ENCODE measurements at regions not wholly inside any gene's neighbourhood (a gene's known extent, or its start where the extent isn't known, plus 50 kb on each side); places are given as distances from the start of the nearest gene placed in this dataset.

- TF ChIP-seq CHD7 (IDR thresholded peaks at IDR 0.05; ENCODE audit: insufficient replicate concordance, low read length) (no peak), FOSL1 (IDR thresholded peaks at IDR 0.05; ENCODE audit: insufficient read depth, low read depth, low read length) (no peak), HDAC2 (IDR thresholded peaks at IDR 0.05; ENCODE audit: borderline replicate concordance in 1 of 2, low read depth in 2 of 2, low read length in 2 of 2) (no peak), SIX5 (IDR thresholded peaks at IDR 0.05; ENCODE audit: low read depth, low read length) (no peak), BRCA1 (IDR thresholded peaks at IDR 0.05; ENCODE audit: low read depth, low read length) (no peak)
Observed at GRCh38 chr4:146027761-146028160, 89.1 kb upstream of the ZNF827 start (continued).

Measured in H1 (cell line).